Fibroblast of mammary gland (primary cell): ENCODE measurements at regions not wholly inside any gene's neighbourhood (a gene's known extent, or its start where the extent isn't known, plus 50 kb on each side); places are given as distances from the start of the nearest gene placed in this dataset.
A peak's percentile ranks its signal among the peaks of the same experiment; 100 is the strongest.

Experiments used
- DNase-seq: peaks from one replicate; pipeline ENCODE4 v3.0.0-alpha.2; 2010; ENCODE audit warnings: low read depth
- H3K4me3 ChIP-seq: 2 replicates; pipeline ENCODE4 v1.5.1; 2011; ENCODE audit warnings: low read depth, mild to moderate bottlenecking, low read length, moderate library complexity; ENCODE audit not compliant: control insufficient read depth
- CTCF ChIP-seq: conservative IDR thresholded peaks from 2 replicates; pipeline ENCODE4 v1.5.1; 2011; ENCODE audit warnings: low read depth, low read length, inconsistent platforms; ENCODE audit not compliant: control insufficient read depth, insufficient read depth

- DNase-seq: no peak
- TF ChIP-seq CTCF: no peak
- H3K4me3 ChIP-seq: no peak overlapping the region
These were observed 78.7 kb upstream of the CDH6 start for GRCh38 chr5:31114817-31115216.

- H3K4me3 ChIP-seq: no peak overlapping the region
- TF ChIP-seq CTCF: no peak
- no peak for DNase-seq
These were observed 79.7 kb upstream of the CDH6 start for GRCh38 chr5:31113666-31114350.

- no peak overlapping the region for H3K4me3 ChIP-seq
- DNase-seq: peak; percentile 17
- TF ChIP-seq CTCF: no peak
These were observed 80.4 kb upstream of the CDH6 start for GRCh38 chr5:31113101-31113500.

- no peak for TF ChIP-seq CTCF
- peak; percentile 1 for DNase-seq
These were observed 86.4 kb upstream of the CDH6 start for GRCh38 chr5:31107091-31107518.

GRCh38 chr5:31106691-31107090, 86.8 kb upstream of the CDH6 start:
- no peak for TF ChIP-seq CTCF
- DNase-seq: no peak
- no peak overlapping the region for H3K4me3 ChIP-seq

More at GRCh38 chr5:31107091-31107518, 86.4 kb upstream of the CDH6 start:
- no peak overlapping the region for H3K4me3 ChIP-seq

- DNase-seq: no peak
- TF ChIP-seq CTCF: no peak
- H3K4me3 ChIP-seq: no peak overlapping the region
These were observed 87.2 kb upstream of the CDH6 start for GRCh38 chr5:31106278-31106677.
